HG03457 (cell line): ENCODE measurements at regions not wholly inside any gene's neighbourhood (a gene's known extent, or its start where the extent isn't known, plus 50 kb on each side); places are given as distances from the start of the nearest gene placed in this dataset.

ENCODE experiments used
- ATAC-seq: cut with Tn5 transposase; IDR thresholded peaks from one replicate; pipeline ENCODE4 v1.9.1; 2021; ENCODE audit warnings: moderate number of reproducible peaks; ENCODE audit not compliant: unreplicated experiment

GRCh38 chr18:24868760-24869237 lies 408.4 kb downstream of the HRH4 start:
- ATAC-seq: no peak

GRCh38 chr18:24869285-24869684 lies 408.8 kb downstream of the HRH4 start:
- no peak for ATAC-seq

- ATAC-seq: no peak
These were observed 414.8 kb downstream of the HRH4 start for GRCh38 chr18:24875286-24875685.

GRCh38 chr18:24875777-24876176 lies 415.3 kb downstream of the HRH4 start:
- ATAC-seq: no peak

- ATAC-seq: no peak
These were observed 415.8 kb downstream of the HRH4 start for GRCh38 chr18:24876266-24876665.

GRCh38 chr18:24877066-24877465 lies 416.6 kb downstream of the HRH4 start:
- ATAC-seq: no peak

- no peak for ATAC-seq
These were observed 417.1 kb downstream of the HRH4 start for GRCh38 chr18:24877546-24877945.

- ATAC-seq: no peak
These were observed 417.9 kb downstream of the HRH4 start for GRCh38 chr18:24878289-24878688.

GRCh38 chr18:24885276-24885675 lies 424.8 kb downstream of the HRH4 start:
- ATAC-seq: no peak

- ATAC-seq: no peak
These were observed 434.4 kb downstream of the HRH4 start for GRCh38 chr18:24894880-24895279.

- no peak for ATAC-seq
These were observed 437.0 kb downstream of the HRH4 start for GRCh38 chr18:24897461-24897860.

GRCh38 chr18:24910221-24910620 lies 441.7 kb downstream of the ZNF521 start:
- ATAC-seq: no peak

GRCh38 chr18:24913507-24914170 lies 438.3 kb downstream of the ZNF521 start:
- no peak for ATAC-seq

GRCh38 chr18:24914171-24914525 lies 437.8 kb downstream of the ZNF521 start:
- ATAC-seq: no peak

- no peak for ATAC-seq
These were observed 437.3 kb downstream of the ZNF521 start for GRCh38 chr18:24914685-24915084.

GRCh38 chr18:24915547-24915946 lies 436.4 kb downstream of the ZNF521 start:
- no peak for ATAC-seq

- ATAC-seq: no peak
These were observed 434.2 kb downstream of the ZNF521 start for GRCh38 chr18:24917767-24918166.

GRCh38 chr18:24918257-24918656 lies 433.7 kb downstream of the ZNF521 start:
- no peak for ATAC-seq

GRCh38 chr18:24919181-24919797 lies 432.7 kb downstream of the ZNF521 start:
- no peak for ATAC-seq

GRCh38 chr18:24922491-24922890 lies 429.5 kb downstream of the ZNF521 start:
- no peak for ATAC-seq

GRCh38 chr18:24923138-24923537 lies 428.8 kb downstream of the ZNF521 start:
- no peak for ATAC-seq

- no peak for ATAC-seq
These were observed 427.8 kb downstream of the ZNF521 start for GRCh38 chr18:24924066-24924716.
